Cerebellar cortex (tissue), 1 donor: ENCODE measurements at regions not wholly inside any gene's neighbourhood (a gene's known extent, or its start where the extent isn't known, plus 50 kb on each side); places are given as distances from the start of the nearest gene placed in this dataset.
"Not testable (repeated sequence)": the region's sequence is repeated elsewhere in the genome, so short reads cannot be mapped to it uniquely, and the experiment has no call there.

Experiments
- DNase-seq: peaks from one replicate; pipeline ENCODE4 v3.0.0-alpha.2; 2015; ENCODE audit warnings: low spot score

GRCh38 chr18:77329651-77330050 lies 80.0 kb downstream of the GALR1 start:
- DNase-seq, result no peak

DNA sequence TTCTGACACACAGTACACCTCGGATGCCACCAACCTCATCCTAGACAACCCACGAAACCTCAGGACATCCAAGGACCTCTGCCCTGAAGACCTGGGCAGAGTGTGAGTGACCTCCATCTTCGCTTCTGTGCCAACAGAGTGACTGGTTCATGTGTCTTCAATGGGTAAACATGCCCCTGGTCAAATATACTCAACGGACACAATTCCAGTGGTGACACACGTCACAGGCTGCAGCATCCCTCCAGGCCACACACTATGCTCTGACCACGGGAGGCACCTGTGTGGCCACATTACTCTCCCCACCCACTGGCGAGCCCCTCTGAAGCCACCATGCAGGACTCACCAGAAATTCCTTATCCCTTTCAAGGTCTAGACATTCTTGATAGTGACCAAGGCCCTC lies 85.2 kb downstream of the GALR1 start:
- no peak for DNase-seq

GRCh38 chr18:77337604-77338003 lies 88.0 kb downstream of the GALR1 start:
- no peak for DNase-seq

GRCh38 chr18:77339093-77339492 lies 89.4 kb downstream of the GALR1 start:
- DNase-seq, result no peak

GRCh38 chr18:77339623-77340022 lies 90.0 kb downstream of the GALR1 start:
- no peak for DNase-seq

- DNase-seq, result no peak
Measured at GRCh38 chr18:77340815-77341214, 91.2 kb downstream of the GALR1 start.

DNA sequence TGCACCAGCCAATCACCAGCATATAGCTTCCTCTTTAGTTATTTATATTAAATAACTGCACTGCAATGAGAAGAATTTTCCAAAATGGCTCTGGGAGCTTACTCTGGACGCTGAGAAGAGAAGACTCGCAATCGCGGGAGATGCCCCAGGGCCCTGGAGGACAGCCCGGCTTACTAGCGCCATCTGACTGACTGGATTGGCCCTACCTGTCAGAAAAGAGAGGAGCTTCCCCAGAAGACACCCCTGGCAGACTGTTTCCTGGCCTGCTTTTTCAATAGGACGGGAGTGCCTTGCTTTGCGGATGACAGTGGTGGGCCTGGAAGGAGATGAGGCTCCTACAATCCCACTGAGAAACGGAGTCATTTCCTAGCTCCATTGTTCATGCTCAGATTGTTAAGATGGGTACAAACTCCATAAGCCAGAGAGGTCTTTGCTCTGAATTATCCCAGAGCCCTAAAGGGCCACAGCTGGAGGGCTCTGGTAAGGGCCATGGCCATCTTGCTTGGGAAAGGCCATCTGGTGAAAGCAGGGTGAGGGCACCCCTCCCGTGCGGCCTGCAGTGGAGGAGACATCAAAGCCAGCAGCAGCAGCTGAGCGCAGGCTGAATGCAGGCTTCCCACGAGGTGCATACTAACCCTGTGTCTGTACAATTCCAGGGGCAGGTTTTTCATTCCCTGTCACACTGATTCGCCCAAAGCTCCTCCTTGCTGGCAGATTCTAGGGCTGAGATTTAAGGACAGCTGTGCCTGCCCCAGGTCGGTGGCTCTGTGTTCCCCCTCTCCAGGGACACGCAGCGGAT lies 92.1 kb downstream of the GALR1 start:
- DNase-seq, result no peak

DNA sequence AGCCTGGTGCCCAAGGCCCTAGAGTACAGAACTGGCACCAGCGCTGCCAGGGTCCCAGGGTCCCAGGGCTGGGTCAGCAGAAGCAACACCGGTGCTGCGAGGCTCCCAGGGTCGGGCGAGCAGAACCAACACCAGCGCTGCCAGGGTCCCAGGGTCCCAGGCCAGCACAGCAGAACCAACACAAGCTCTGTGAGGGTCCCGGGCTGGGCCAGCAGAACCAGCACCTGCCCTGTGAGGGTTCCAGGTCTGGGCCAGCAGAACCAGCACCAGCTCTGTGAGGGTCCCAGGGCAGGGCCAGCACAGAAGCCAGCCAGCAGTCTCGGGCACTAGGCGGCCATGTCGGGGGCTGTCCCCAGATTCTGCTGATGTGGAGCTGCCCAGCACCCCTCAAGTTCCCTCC lies 93.1 kb downstream of the GALR1 start:
- no peak for DNase-seq

DNA sequence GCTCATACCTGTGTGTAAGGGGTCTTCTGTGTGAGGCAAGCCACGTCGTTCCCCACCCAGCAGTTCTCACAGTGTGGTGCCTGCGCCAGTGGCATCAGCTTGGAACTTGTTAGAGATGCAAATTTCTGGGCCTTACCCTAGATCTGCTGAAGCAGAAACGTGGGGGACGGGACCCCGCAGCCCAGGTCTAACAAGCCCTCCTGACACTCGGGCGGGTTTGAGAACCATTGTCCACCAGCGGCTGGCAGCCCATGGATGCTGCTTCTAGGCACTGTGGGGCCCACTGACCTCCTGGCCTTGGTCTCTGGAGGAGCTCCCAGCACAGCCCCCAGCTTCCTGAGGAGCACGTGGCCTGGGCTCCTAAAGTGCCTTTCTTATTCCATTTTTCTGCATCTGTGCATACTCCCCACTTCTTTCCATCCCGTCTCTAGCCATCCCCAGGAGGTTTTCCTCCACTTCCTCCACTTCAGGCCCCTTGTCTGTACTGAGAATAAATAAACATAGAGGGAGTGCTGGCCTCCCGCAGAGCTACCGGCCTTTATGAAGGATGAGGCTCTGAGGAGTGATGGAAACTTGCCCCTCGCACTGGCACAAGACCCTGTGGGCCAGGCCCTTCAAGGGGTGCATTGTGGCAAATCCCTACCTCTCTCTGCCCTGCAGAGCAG lies 94.3 kb downstream of the GALR1 start:
- no peak for DNase-seq

- no peak for DNase-seq
Measured at GRCh38 chr18:77344786-77345500, 95.3 kb downstream of the GALR1 start.

GRCh38 chr18:77346208-77346810 lies 96.7 kb downstream of the GALR1 start:
- DNase-seq, result no peak

DNA sequence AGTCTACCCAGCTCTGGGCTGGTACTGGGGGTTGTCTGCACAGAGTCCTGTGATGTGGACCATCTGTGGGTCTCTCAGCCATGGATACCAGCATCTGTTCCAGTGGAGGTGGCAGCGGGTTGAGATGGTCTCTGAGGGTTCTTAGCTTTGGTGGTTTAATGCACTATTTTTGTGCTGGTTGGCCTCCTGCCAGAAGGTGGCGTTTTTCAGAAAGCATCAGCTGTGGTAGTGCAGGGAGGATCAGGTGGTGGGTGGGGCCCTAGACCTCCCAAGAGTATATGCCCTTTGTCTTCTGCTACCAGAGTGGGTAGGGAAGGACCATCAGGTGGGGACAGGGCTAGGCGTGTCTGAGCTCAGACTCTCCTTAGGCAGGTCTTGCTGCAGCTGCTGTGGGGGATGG lies 103.7 kb downstream of the GALR1 start:
- DNase-seq, result not testable (repeated sequence)

- no peak for DNase-seq
Measured at GRCh38 chr18:77359561-77360314, 110.1 kb downstream of the GALR1 start.

- no peak for DNase-seq
Measured at GRCh38 chr18:77360315-77361190, 110.9 kb downstream of the GALR1 start.

DNA sequence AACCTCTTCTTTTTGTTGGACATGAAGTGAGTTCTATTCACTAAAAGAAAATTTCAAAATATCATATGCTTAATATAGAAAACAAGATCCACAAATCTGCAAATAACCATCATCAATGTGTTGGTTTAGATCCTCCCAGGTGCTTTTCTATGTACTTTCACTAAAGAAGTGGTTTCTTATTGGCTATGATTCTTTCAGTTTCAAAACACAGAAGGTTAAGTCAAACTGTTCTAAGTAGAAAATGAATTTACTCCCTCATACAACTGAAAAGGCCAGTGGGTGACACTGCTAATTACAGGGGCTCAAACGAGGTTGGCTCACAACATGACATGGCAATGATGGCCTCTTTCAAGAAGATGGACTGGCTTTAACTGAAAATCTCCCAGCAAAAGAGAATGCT lies 111.7 kb downstream of the GALR1 start:
- no peak for DNase-seq

GRCh38 chr18:77365667-77366066 lies 116.0 kb downstream of the GALR1 start:
- DNase-seq, result no peak

GRCh38 chr18:77366067-77366719 lies 116.5 kb downstream of the GALR1 start:
- no peak for DNase-seq

GRCh38 chr18:77366720-77367641 lies 117.3 kb downstream of the GALR1 start:
- no peak for DNase-seq

DNA sequence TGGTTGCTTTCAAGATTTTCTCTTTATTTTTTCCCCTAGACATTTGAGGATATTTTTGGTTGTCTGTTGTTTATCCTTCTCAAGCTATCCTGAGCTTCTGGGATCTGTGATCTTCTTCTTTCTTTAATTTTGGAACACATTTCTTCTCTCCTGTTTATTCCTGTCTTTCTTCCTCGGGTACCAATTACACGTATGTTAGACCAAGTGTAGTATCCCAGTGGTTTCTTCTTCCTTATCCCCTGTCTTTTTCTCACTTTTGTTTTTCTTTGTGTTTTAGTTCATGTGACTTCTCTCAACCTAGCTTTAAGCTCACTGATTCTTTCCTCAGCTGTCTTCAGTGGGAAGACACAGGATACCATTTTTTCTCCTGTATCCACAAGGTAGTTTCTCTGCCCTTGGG lies 120.0 kb downstream of the GALR1 start:
- DNase-seq, result no peak
